HG03159 (cell line): ENCODE measurements at regions not wholly inside any gene's neighbourhood (a gene's known extent, or its start where the extent isn't known, plus 50 kb on each side); places are given as distances from the start of the nearest gene placed in this dataset.
A peak's percentile ranks its signal among the peaks of the same experiment; 100 is the strongest.

Experiments used
- ATAC-seq: cut with Tn5 transposase; IDR thresholded peaks from one replicate; pipeline ENCODE4 v1.9.1; 2021; ENCODE audit warnings: mild to moderate bottlenecking, moderate library complexity; ENCODE audit not compliant: unreplicated experiment

- no peak for ATAC-seq
Observed at GRCh38 chr15:38042707-38043445, 108.4 kb downstream of the TMCO5A start.

GRCh38 chr15:38046257-38047051 lies 112.0 kb downstream of the TMCO5A start:
- ATAC-seq: no peak

DNA sequence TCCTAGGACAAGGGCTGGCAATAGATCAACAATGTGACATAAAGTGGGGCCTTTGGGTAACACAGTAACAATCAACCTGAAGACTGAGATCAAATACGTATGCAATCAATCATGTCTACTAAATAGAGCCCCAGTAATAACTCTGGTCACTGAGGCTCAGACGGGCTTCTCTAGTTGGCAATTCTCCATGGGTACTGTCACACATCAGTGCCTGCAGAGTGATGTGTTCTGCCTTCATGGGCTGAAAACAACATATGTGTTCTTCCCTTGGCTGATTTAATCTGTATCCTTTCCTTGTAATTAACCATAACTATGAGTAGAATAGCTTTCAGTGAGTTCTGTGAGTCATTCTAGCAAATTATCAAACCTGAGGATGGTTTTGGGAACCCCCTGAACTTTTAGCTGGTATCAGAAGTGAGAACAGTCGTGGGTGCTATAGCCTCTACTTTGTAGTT lies 113.6 kb downstream of the TMCO5A start:
- peak; percentile 54 for ATAC-seq

- no peak for ATAC-seq
Observed at GRCh38 chr15:38049891-38050290, 115.5 kb downstream of the TMCO5A start.

DNA sequence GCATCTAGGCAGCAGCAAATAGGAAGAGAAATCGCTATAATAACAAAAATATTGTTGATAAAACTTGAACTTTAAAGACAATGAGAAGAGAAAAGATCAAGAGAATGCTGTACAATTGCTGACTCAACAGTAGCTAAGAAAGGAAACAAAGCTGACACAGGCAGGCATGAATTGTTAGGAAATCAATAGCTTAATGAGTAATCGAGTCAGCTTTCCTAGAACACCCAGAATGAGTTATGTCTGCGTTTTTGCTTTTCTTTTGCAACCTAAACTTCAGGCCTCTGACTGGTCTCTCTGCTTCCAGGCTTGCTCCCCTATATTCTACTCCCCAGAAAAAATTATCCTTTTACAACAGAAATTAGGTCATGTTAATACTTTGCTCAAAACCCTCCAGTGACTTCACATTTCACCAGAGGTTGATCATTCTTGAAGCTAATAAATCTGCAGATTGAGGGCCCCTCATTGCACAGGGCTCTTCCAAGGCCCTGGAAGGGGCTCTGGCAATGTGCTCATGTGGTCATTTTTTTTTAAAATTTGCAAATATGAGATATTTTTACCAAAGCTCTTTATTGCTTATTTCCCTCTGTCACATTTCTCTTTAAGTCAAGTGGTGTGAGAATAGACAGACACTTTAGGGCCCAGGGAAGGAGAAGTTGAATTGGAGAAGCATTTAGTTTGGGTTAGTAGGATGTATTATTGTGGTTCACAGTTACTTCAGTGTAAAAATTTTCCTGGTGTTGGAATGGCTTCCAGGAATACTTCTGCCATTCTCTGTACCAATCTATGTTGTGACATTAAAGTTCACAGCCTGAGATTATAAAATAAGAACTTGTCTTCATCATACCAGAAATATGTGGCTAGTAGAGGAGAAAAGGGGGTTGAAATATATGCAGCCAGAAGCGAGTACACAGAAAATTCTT lies 116.3 kb downstream of the TMCO5A start:
- ATAC-seq: no peak

GRCh38 chr15:38053205-38053604 lies 118.8 kb downstream of the TMCO5A start:
- no peak for ATAC-seq

DNA sequence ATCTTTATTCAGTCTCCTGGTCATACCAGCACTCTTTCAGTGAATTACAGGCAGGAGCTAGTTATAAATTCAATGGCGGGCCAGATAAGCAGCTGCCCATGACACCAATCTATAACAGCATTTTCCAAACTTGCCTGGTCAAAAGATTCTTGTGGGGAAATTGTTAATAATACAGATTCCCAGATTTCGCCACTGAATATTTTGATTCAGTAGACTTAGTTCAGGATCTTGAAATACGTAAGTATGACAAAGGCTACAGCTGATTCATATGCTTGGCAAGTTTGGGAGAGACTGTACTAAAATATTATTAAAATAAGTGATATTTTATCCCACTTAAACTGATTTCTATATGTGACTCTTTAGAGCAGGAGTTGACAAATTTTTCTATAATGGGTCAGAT lies 119.3 kb downstream of the TMCO5A start:
- no peak for ATAC-seq

- ATAC-seq: no peak
Observed at GRCh38 chr15:38054488-38054887, 120.0 kb downstream of the TMCO5A start.

DNA sequence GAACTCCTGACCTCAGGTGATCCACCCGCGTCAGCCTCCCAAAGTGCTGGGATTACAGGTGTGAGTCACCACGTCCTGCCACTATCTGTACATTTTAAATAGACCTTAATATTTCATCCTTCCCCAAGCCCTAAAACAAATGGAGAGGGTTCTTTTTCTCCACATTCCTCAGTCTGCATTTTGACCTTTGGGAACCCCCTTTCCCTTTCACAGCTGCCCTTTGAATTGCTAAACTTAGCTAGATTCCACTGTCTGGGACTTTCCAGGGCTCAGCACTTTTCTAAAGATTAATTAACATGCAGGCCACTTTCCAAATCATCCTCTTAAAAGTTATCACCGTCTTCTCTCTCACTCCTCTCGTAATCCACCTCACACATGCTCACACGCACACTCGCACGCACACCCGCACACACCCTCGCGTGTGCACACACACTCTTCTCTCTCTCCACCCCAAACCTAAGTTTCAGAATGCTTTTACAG lies 124.2 kb downstream of the TMCO5A start:
- ATAC-seq: no peak

- ATAC-seq: no peak
Observed at GRCh38 chr15:38059665-38060064, 125.2 kb downstream of the TMCO5A start.

- no peak for ATAC-seq
Observed at GRCh38 chr15:38061856-38062649, 127.6 kb downstream of the TMCO5A start.

DNA sequence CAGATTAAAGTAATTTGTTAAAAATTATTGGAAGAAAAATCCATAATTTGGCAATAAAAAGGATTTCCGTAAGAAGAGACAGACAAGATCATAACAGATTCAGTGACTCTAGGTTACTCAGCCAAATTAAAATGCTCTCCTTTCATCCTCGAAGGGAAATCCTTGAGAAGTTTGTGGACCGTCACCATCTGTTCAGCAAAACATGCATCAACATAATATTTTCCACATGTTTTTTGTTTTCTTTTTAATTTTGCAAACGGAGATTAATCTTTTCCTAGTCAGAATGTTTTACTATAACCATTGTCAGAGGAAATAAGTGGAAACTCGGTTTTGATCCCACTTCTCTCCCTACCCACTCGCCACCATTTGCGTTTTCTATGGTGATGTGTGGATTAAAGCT lies 128.3 kb downstream of the TMCO5A start:
- no peak for ATAC-seq

DNA sequence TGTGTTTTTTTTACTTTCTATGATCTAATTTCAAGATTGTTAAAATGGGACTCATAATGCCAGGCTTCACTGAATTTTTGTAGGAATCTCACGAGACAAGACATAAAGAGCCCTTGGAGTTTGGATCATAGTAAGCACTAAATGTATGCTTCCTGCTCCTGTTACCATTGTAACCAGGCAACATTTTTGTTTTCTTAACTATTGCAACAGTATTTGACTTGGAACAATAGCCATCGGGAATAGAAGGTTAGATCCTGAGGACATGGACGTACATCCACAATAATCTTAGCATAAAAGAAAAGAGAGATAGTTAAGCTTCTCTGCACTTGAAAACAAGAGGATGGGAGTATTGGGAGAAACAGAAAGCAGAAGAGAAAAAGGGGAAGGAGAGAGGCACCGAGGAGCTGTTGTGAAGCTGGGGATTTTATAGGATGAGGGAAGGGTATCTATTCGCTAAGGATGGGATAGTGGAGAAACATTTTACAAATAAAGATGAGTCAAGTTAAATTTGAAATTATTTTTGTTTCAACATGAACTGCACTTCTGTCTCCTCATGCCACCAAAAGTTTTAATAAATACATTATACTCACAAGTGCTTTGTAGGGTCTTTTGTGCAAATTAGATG lies 131.4 kb downstream of the TMCO5A start:
- no peak for ATAC-seq

- no peak for ATAC-seq
Observed at GRCh38 chr15:38066612-38067011, 132.2 kb downstream of the TMCO5A start.

- peak; percentile 83 for ATAC-seq
Observed at GRCh38 chr15:38068626-38069391, 134.4 kb downstream of the TMCO5A start.

- ATAC-seq: peak; percentile 41
Observed at GRCh38 chr15:38069511-38070011, 135.1 kb downstream of the TMCO5A start.

GRCh38 chr15:38070778-38071177 lies 136.3 kb downstream of the TMCO5A start:
- ATAC-seq: no peak

- no peak for ATAC-seq
Observed at GRCh38 chr15:38071211-38071972, 137.0 kb downstream of the TMCO5A start.
